ENCODE measurements at regions not wholly inside any gene's neighbourhood (a gene's known extent, or its start where the extent isn't known, plus 50 kb on each side); places are given as distances from the start of the nearest gene placed in this dataset.
A peak's percentile ranks its signal among the peaks of the same experiment; 100 is the strongest.

- no peak for TF ChIP-seq CTCF (IDR thresholded peaks at IDR 0.05; ENCODE audit: control insufficient read depth, insufficient read depth, low read depth, low read length, missing control alignments)
- H3K4me3 ChIP-seq (ENCODE audit: control insufficient read depth, low read depth, low read length) = no peak overlapping the region
- DNase-seq (ENCODE audit: low read depth) = no peak
These were observed 58.3 kb upstream of the SLC6A11 start for GRCh38 chr3:10757821-10758130.

GRCh38 chr3:10758304-10759037 is 57.6 kb upstream of the SLC6A11 start:
- peak; percentile 79 for TF ChIP-seq CTCF (IDR thresholded peaks at IDR 0.05; ENCODE audit: control insufficient read depth, insufficient read depth, low read depth, low read length, missing control alignments)
- no peak overlapping the region for H3K4me3 ChIP-seq (ENCODE audit: control insufficient read depth, low read depth, low read length)
- peak; percentile 31 for DNase-seq (ENCODE audit: low read depth)

- TF ChIP-seq CTCF (IDR thresholded peaks at IDR 0.05; ENCODE audit: control insufficient read depth, insufficient read depth, low read depth, low read length, missing control alignments) = no peak
- no peak overlapping the region for H3K4me3 ChIP-seq (ENCODE audit: control insufficient read depth, low read depth, low read length)
- no peak for DNase-seq (ENCODE audit: low read depth)
These were observed 56.5 kb upstream of the SLC6A11 start for GRCh38 chr3:10759495-10759894.

- no peak for DNase-seq (ENCODE audit: low read depth)
- no peak for TF ChIP-seq CTCF (IDR thresholded peaks at IDR 0.05; ENCODE audit: control insufficient read depth, insufficient read depth, low read depth, low read length, missing control alignments)
- H3K4me3 ChIP-seq (ENCODE audit: control insufficient read depth, low read depth, low read length) = no peak overlapping the region
These were observed 55.8 kb upstream of the SLC6A11 start for GRCh38 chr3:10760199-10760598.

GRCh38 chr3:10761583-10761982 is 54.4 kb upstream of the SLC6A11 start:
- no peak for TF ChIP-seq CTCF (IDR thresholded peaks at IDR 0.05; ENCODE audit: control insufficient read depth, insufficient read depth, low read depth, low read length, missing control alignments)
- H3K4me3 ChIP-seq (ENCODE audit: control insufficient read depth, low read depth, low read length) = no peak overlapping the region
- no peak for DNase-seq (ENCODE audit: low read depth)

- DNase-seq (ENCODE audit: low read depth) = no peak
- TF ChIP-seq CTCF (IDR thresholded peaks at IDR 0.05; ENCODE audit: control insufficient read depth, insufficient read depth, low read depth, low read length, missing control alignments) = no peak
- no peak overlapping the region for H3K4me3 ChIP-seq (ENCODE audit: control insufficient read depth, low read depth, low read length)
These were observed 53.9 kb upstream of the SLC6A11 start for GRCh38 chr3:10762116-10762515.
